ENCODE measurements at regions not wholly inside any gene's neighbourhood (a gene's known extent, or its start where the extent isn't known, plus 50 kb on each side); places are given as distances from the start of the nearest gene placed in this dataset.
A peak's percentile ranks its signal among the peaks of the same experiment; 100 is the strongest.

GRCh38 chr3:46091046-46091445 is 63.8 kb upstream of the XCR1 start:
- no peaks in the 10 kb centered on the region for H3K27me3 ChIP-seq (ENCODE audit: insufficient read depth, low read depth)
- no peak overlapping the region for H3K4me3 ChIP-seq (IDR thresholded peaks at IDR 0.05; ENCODE audit: insufficient read depth, low read depth, low read length)
- no peak overlapping the region for H2AFZ ChIP-seq (ENCODE audit: low read depth)
- no peaks in the 10 kb centered on the region for H3K36me3 ChIP-seq (ENCODE audit: insufficient read depth)
- peak overlapping the region; percentile 51 for H3K27ac ChIP-seq
- H3K4me2 ChIP-seq, result peak overlapping the region; percentile 86; the same call in 1 of the 2 replicates
- no peaks in the 10 kb centered on the region for H4K20me1 ChIP-seq (ENCODE audit: insufficient read depth)
- peaks cover 92% of the 10 kb centered on the region for H3K4me1 ChIP-seq (ENCODE audit: low read depth, poor library complexity, severe bottlenecking)
- no peak overlapping the region; the same call in 1 of the 2 replicates for H3K9ac ChIP-seq
- no peak for TF ChIP-seq CTCF (conservative IDR thresholded peaks at IDR 0.05; ENCODE audit: low read depth, low read length)
- H3K79me2 ChIP-seq (ENCODE audit: insufficient read depth, low read depth), result no peaks in the 10 kb centered on the region

- no peak overlapping the region for H3K9ac ChIP-seq
- H4K20me1 ChIP-seq (ENCODE audit: insufficient read depth), result no peaks in the 10 kb centered on the region
- H3K36me3 ChIP-seq (ENCODE audit: insufficient read depth), result no peaks in the 10 kb centered on the region
- no peaks in the 10 kb centered on the region for H3K27me3 ChIP-seq (ENCODE audit: insufficient read depth, low read depth)
- no peak overlapping the region for H3K4me3 ChIP-seq (IDR thresholded peaks at IDR 0.05; ENCODE audit: insufficient read depth, low read depth, low read length)
- no peak overlapping the region; the same call in 1 of the 2 replicates for H3K4me2 ChIP-seq
- H2AFZ ChIP-seq (ENCODE audit: low read depth), result no peak overlapping the region
- H3K4me1 ChIP-seq (ENCODE audit: low read depth, poor library complexity, severe bottlenecking), result peaks cover 92% of the 10 kb centered on the region
- TF ChIP-seq CTCF (conservative IDR thresholded peaks at IDR 0.05; ENCODE audit: low read depth, low read length), result no peak
- H3K27ac ChIP-seq, result no peak overlapping the region
- no peaks in the 10 kb centered on the region for H3K79me2 ChIP-seq (ENCODE audit: insufficient read depth, low read depth)
Observed at GRCh38 chr3:46090161-46090591, 62.9 kb upstream of the XCR1 start.

- Histone ChIP-seq H3K4me1 (ENCODE audit: low read depth, poor library complexity, severe bottlenecking) (peaks cover 86% of the 10 kb centered on the region), H4K20me1 (ENCODE audit: insufficient read depth) (no peaks in the 10 kb centered on the region), H3K4me3 (IDR thresholded peaks at IDR 0.05; ENCODE audit: insufficient read depth, low read depth, low read length) (no peak overlapping the region), H3K27ac (no peak overlapping the region), H3K4me2 (peak overlapping the region; percentile 13), H3K36me3 (ENCODE audit: insufficient read depth) (no peaks in the 10 kb centered on the region), H3K79me2 (ENCODE audit: insufficient read depth, low read depth) (no peaks in the 10 kb centered on the region), H2AFZ (ENCODE audit: low read depth) (no peak overlapping the region), H3K9ac (no peak overlapping the region), H3K27me3 (ENCODE audit: insufficient read depth, low read depth) (no peaks in the 10 kb centered on the region)
- TF ChIP-seq CTCF (conservative IDR thresholded peaks at IDR 0.05; ENCODE audit: low read depth, low read length), result no peak
Observed at GRCh38 chr3:46089237-46090011, 62.1 kb upstream of the XCR1 start.

GRCh38 chr3:46087871-46088270 is 60.6 kb upstream of the XCR1 start:
- no peak overlapping the region for H3K4me2 ChIP-seq
- H3K27me3 ChIP-seq (ENCODE audit: insufficient read depth, low read depth), result no peaks in the 10 kb centered on the region
- H3K9ac ChIP-seq, result no peak overlapping the region
- no peak overlapping the region for H3K27ac ChIP-seq
- TF ChIP-seq CTCF (conservative IDR thresholded peaks at IDR 0.05; ENCODE audit: low read depth, low read length), result no peak
- peaks cover 73% of the 10 kb centered on the region for H3K4me1 ChIP-seq (ENCODE audit: low read depth, poor library complexity, severe bottlenecking)
- H3K4me3 ChIP-seq (IDR thresholded peaks at IDR 0.05; ENCODE audit: insufficient read depth, low read depth, low read length), result no peak overlapping the region
- H4K20me1 ChIP-seq (ENCODE audit: insufficient read depth), result no peaks in the 10 kb centered on the region
- no peaks in the 10 kb centered on the region for H3K36me3 ChIP-seq (ENCODE audit: insufficient read depth)
- H2AFZ ChIP-seq (ENCODE audit: low read depth), result no peak overlapping the region
- H3K79me2 ChIP-seq (ENCODE audit: insufficient read depth, low read depth), result no peaks in the 10 kb centered on the region

Measured in KMS-11 (cell line).